Lung microvascular endothelial cell (primary cell): ENCODE measurements at regions not wholly inside any gene's neighbourhood (a gene's known extent, or its start where the extent isn't known, plus 50 kb on each side); places are given as distances from the start of the nearest gene placed in this dataset.
"Not testable (repeated sequence)": the region's sequence is repeated elsewhere in the genome, so short reads cannot be mapped to it uniquely, and the experiment has no call there.

Experiments used
- DNase-seq, 2 donors: peaks; one replicate each; pipeline versions ENCODE4 v3.0.0 to v3.0.0-alpha.2; 2010; ENCODE audit warnings: low read depth in 2 of 2

DNA sequence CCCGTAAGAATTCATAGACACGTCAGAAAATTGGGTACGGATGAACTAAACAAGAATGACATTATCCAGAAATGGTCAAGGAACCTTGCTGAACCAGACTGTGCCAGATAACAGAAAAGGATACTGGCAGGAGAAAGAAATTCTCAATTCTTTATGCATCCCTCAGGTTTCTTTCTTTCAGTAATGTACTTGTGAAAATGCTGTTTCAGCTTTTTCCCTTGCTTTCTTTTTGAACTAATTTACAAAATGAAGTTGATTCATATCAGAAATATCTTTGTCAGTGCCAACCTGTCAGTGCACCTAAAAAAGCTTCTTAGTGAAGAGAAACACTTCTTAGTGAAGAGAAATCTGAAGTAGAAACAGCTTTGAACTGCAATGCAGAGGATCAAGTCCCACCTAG, 643.6 kb upstream of the RORB start:
- no peak for DNase-seq

DNA sequence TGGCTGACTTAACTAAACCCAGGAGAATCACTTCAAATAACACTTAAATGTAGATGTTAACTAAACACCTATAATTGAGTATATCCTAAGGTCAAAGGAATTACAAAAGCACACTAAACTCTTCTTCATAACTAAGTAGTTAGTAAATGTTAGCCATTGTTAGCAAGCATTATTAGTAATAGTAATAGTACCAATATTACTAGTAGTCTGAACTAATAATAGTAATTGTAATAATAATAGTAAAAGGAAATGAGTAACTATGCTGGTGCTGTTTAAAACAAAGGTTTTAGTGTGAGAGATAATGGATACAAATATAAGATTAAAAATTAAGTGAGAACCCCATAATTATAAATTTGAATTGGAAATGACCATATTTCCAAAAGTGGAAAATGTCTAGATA, 641.9 kb upstream of the RORB start:
- no peak for DNase-seq

DNA sequence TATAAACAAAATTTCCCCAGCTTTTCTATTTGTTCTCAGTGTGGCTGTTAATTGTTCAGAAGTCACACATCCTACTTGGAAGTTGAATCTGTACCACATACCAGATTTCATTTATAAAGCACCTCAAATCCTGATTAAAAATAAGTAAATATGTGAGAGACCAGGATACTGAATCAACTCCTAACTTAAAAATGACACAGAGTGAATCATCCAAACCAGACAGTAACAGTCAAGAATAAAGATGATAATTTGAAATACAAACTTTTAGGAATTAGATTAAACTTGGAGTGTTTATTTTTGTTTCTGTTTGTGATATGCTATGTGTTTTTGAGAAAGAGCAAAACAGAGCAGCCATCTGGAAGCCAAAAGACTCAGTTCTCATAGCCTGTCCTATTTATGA, 633.2 kb upstream of the RORB start:
- DNase-seq: peak in 1 of 2 donors; percentile 14

DNA sequence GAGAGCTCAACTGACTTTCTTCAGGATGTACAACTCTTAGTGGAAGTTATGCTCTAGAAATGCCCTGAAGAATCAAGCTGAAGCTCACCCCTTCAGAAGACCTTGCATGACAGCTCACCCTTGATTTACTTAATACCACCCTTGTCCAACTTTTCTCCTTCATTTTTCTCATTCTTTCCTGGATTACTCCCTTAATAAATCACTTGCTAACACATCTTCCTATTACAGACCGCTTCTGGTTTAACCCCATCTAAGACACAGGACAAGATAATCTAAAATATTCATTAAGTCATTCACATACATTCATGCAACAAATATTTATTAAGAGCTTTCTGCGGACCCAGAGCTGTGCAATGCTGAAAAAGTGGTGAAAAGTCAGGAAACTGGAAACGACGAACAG, 630.7 kb upstream of the RORB start:
- no peak for DNase-seq

- peak; percentile 5 to 92 for DNase-seq
Measured at GRCh38 chr9:73869264-73869663, 627.9 kb upstream of the RORB start.

- no peak for DNase-seq
Measured at GRCh38 chr9:73871636-73872035, 625.5 kb upstream of the RORB start.

GRCh38 chr9:73872701-73873100, 624.4 kb upstream of the RORB start:
- DNase-seq: no peak

- DNase-seq: no peak
Measured at GRCh38 chr9:73880101-73880500, 617.0 kb upstream of the RORB start.

DNA sequence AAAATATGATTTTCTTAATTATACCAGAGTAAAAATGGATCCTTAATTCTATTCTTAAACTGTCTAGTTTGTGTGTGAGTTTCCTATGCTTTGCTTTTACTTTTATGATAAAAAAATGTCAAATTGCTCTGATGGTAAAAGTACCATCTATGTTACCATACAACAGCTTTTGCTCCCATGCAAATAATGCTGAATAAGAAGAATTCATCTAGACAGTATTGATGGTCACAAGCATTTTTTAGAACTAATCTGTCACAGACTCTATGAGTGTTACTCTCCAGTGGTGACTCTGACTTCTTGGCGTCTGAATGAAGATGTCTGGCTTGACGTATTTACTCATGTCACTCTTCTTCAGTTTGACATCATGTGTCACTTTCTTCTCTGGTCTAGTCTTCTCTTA, 608.1 kb upstream of the RORB start:
- DNase-seq: no peak

DNA sequence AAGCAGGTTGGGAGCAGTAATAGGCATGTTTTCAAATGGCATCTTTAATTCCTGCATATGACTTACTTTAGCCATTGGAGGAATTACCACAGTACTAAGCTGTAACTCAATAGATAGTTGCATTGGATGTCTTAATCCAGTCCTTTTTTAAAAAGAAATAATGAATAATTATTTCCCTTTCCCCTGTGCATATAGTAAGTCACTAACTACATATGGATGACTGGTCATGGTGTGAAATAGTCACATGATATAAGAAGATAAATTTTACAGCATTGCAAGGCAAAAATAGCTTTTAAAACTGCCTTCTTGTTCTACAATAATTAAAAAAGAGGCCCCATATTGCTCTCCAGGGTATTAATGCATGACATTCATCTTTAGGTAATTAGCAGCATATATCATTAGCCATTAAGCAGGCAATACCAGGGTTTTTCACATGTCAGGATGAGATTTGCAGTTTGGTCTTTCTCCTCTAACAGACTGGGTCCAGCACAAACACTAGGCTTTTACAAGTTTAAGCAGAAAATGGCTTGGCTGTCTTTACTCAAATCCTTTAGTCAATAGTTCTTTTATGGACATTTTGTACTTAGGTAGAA, 606.4 kb upstream of the RORB start:
- DNase-seq: no peak

DNA sequence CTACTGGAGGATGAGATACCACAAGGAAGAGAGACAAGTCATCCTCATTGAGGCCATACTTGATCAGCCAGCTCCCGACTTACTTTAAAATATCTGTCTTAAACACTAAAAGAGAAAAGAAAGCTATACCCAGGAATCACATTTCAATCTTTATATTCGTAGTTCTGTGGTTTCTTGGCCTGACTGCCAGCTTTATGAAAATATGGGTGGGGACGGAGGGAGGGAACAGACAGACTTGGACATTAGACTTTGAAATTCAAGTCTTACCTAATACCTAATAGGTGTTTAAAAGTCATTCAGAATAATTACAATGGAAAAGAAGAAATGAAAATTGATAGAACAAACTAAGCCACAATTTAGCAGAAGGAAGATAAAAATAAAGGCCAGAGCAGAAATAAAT, 604.8 kb upstream of the RORB start:
- DNase-seq: no peak

DNA sequence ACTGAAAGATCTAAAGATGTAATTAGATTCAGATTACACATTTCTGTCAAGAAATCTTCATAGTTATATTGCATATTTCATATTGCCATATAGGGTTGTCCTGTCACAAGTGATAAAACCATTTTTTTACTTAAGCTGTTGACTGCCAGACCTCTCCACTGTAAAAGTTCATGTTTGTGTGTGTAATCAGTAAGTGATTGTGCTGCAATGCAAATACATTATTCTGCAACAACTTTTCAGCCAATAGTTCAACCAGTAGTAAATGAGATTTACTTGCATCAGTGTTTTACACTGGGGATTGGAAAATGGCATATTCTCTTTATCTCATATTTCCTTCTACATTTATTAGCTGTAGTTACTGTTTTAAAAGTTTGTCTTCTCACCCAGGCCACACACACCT, 603.9 kb upstream of the RORB start:
- no peak for DNase-seq

DNA sequence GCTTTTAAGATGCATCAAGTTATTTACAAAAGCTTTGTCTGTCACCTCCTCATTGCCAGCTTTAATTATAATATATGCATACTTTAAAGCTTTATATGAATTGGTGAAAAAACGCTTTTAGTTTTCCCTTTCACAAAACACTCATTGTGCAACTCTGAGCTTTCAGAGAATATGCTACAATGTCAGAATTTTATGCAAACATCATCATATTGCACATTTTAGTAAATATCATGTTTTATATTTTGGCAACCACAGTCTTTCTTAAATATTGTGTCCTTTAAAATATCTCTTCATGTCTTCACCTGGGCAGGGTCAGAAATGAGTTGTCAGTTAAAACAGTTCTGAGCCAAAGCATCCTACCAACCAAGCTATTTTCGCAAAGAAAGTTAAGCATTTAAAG, 601.1 kb upstream of the RORB start:
- DNase-seq: no peak

DNA sequence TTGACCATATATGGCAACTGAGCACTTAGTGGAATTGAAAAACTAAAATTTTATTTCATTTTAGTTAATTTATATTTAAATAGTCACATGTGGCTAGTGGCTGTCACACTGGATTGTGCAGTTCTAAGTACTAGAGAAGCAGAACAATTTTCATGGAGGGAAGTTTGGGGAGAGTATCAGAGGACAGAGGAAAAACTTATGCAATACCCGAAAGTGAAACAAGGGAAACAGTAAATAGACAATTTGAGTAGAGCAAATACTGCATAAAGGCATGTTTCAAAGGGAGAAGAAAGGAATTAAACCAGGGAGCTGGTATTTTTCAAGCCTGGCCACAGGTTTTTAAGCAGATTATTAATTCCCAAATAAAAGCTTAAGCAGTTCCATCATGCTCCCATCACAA, 590.5 kb upstream of the RORB start:
- no peak for DNase-seq

- DNase-seq: no peak
Measured at GRCh38 chr9:73911804-73912203, 585.3 kb upstream of the RORB start.

- DNase-seq: peak in 1 of 2 donors; percentile 0
Measured at GRCh38 chr9:73916016-73916673, 581.0 kb upstream of the RORB start.

GRCh38 chr9:73919712-73920111, 577.4 kb upstream of the RORB start:
- DNase-seq: no peak

GRCh38 chr9:73923796-73924195, 573.3 kb upstream of the RORB start:
- DNase-seq: no peak

- DNase-seq: no peak
Measured at GRCh38 chr9:73951147-73951546, 546.0 kb upstream of the RORB start.

DNA sequence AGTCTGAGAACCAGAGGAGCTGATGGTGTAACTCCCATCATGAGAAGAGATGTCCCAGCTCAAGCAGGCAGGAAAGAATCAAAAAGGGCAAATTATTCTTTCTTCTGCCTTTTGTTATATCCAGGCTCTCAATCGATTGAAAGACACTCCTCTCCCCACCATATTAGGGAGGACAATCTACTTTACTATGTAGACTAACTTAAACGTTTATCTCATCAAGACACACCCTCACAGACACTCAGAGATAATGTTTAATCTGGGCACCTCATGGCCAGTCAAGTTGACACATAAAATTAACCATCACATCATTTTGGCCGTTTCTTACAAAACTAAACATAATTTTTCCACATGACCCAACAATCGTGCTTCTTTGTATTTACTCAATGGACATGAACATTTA, 534.3 kb upstream of the RORB start:
- DNase-seq: no peak

DNA sequence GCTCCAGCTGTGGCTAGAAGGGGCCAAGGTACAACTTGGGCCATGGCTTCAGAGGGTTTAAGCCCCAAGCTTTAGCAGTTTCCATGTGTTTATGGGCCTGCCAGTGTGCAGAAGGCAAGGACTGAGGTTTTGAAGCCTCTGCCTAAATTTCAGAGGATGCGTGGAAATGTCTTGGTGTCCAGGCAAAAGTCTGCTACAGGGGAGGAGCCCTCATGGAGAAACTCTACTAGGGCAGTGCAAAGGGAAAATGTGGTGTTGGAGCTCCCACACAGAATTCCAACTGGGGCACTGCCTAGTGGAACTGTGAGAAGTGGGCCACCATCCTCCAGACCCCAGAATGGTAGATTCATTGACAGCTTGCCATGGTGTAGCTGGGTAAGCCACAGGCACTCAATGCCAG, 527.2 kb upstream of the RORB start:
- DNase-seq: no peak

DNA sequence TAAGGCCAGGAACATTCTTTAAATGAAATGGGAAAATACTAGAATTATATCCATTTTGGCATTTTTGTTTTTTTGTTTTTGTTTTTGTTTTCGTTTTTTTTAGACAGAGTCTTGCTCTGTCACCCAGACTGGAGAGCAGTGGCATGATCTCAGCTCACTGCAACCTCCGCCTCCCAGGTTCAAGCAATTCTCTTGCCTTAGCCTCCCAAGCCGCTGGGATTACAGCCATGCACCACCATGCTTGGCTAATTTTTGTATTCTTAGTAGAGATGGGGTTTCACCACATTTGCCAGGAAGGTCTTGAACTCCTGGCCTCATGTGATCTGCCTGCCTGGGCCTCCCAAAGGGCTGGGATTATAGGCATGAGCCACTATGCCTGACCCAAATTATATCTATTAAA, 520.7 kb upstream of the RORB start:
- not testable (repeated sequence) for DNase-seq

DNA sequence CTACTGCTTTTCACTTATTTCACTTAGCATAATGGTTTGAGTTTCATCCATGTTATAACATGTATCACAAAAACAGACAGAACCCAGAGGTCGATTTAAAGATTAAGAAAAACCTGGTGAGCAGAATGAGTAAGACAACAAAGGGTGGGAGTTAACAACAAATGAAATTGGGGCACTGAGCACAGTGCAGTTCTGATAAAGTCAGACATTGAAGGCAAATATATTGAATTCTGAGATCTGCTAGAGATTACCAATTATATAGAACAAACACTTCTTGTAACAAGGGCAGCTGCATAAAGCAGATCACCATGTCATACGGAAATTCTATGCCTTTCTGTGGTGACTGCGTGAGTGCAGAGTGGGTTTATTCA, 517.3 kb upstream of the RORB start:
- no peak for DNase-seq

DNA sequence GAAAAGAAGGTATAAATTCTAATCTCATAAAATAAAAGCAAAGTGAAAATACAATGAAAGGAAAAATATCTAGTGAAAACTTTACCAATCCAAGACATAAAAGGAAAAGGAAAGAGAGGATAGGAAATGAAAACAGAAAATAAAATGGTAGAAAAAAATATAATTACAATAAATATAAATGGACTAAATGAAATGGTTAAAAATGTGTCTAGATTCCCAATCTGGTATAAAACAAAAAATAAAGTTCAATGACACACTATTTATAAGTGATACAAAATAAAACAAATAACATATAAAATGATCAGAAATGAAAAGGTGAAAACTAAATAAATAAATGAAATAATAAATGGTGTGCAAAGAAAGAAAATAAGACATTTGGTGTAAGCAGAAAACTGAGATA, 516.4 kb upstream of the RORB start:
- DNase-seq: no peak
